ENCODE measurements at regions not wholly inside any gene's neighbourhood (a gene's known extent, or its start where the extent isn't known, plus 50 kb on each side); places are given as distances from the start of the nearest gene placed in this dataset.

DNA sequence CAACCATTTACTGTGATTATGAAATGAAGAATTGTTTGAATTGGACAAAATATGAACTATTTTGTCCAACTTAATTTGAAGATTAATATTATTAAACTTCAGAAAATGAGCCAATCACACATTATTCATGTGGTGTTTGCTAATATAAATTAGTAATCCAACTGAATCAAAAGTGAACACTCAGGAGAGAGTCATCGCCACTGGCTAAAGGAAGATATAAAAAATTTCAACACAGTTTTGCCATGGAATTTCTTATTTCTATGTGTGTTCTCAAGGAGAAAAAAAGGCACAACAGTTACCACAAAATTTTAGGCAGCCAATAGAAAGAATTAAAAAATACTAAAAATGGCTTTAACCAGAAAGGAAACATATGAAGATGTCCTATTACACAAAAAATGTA lies 2683.8 kb downstream of the PCDH9 start:
- TF ChIP-seq GATA2 (IDR thresholded peaks at IDR 0.05; ENCODE audit: low read depth, low read length) (no peak), GATA3 (IDR thresholded peaks at IDR 0.05; ENCODE audit: low read depth, low read length) (no peak)
